ENCODE measurements at regions not wholly inside any gene's neighbourhood (a gene's known extent, or its start where the extent isn't known, plus 50 kb on each side); places are given as distances from the start of the nearest gene placed in this dataset.

DNA sequence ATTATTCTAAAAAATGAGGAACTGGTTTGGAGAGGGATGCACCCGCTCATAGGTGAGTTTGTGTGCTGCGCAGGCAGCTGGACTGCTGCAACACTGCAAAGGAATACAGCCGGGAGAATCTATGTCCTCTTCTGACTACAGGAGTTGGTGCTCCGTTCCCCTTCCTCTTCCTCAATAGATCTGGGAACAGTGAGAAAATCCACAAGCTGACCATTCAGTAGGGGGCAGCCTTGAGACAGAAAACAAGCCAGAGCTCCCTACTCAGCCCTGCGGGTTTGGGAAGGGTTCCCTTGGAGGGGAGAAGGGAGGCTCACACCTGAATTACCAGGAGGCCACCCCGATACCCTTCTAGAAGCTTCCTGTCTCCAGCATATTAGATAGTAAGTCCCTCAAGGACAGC is 87.3 kb upstream of the FOXI2 start:
- TF ChIP-seq, protein P1, sequence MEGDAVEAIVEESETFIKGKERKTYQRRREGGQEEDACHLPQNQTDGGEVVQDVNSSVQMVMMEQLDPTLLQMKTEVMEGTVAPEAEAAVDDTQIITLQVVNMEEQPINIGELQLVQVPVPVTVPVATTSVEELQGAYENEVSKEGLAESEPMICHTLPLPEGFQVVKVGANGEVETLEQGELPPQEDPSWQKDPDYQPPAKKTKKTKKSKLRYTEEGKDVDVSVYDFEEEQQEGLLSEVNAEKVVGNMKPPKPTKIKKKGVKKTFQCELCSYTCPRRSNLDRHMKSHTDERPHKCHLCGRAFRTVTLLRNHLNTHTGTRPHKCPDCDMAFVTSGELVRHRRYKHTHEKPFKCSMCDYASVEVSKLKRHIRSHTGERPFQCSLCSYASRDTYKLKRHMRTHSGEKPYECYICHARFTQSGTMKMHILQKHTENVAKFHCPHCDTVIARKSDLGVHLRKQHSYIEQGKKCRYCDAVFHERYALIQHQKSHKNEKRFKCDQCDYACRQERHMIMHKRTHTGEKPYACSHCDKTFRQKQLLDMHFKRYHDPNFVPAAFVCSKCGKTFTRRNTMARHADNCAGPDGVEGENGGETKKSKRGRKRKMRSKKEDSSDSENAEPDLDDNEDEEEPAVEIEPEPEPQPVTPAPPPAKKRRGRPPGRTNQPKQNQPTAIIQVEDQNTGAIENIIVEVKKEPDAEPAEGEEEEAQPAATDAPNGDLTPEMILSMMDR (IDR thresholded peaks at IDR 0.05): no peak
- no peak for TF ChIP-seq POLR2A (IDR thresholded peaks at IDR 0.05)
